ENCODE measurements at regions not wholly inside any gene's neighbourhood (a gene's known extent, or its start where the extent isn't known, plus 50 kb on each side); places are given as distances from the start of the nearest gene placed in this dataset.
"Not testable (repeated sequence)": the region's sequence is repeated elsewhere in the genome, so short reads cannot be mapped to it uniquely, and the experiment has no call there.

- DNase-seq (ENCODE audit: low read depth in 2 of 2), result no peak
These were observed 71.0 kb upstream of the ACTRT2 start for GRCh38 chr1:2949966-2950925.

DNA sequence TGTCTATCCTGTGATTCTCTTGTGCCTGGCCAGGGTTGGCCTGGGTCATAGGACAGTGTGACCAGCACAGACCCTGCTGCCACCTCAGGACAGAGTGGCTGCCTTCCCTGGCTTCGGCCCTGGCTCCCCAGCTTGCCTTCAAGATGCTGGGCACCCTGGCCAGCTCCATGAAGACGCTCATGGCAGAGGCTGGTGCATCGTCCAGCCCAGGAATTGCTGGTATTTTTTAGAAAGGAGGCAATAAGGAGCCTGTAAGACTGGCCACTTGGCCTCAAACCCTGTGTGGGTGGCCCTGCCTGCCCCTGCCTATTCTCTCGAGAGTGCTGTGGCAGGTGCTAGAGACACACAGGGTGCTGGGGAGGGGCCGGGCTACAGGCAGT is 70.4 kb upstream of the ACTRT2 start:
- DNase-seq (ENCODE audit: low read depth in 2 of 2), result no peak

GRCh38 chr1:2951856-2952255 is 69.4 kb upstream of the ACTRT2 start:
- DNase-seq (ENCODE audit: low read depth in 2 of 2), result no peak

DNA sequence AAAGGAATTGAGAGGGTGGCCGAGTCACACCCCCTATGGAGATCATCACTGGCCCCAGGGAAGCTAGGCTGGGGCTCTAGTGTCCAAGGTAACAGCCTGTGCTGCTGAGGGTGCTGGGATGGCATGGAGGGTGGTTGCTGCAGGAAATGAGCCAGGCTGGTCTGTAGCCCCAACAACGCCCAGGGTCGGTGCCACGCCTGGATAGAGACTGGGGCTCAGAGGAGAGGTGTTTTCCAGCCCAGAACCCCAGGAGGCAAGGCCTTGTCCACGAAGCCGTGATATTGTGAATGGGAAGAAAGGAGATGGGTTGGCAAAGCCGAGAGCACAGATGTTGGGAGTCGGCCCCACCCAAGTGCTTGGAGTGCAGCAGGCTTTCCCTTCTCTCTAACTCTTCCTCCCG is 68.9 kb upstream of the ACTRT2 start:
- no peak for DNase-seq (ENCODE audit: low read depth in 2 of 2)

GRCh38 chr1:2952992-2953391 is 68.3 kb upstream of the ACTRT2 start:
- DNase-seq (ENCODE audit: low read depth in 2 of 2), result no peak

DNA sequence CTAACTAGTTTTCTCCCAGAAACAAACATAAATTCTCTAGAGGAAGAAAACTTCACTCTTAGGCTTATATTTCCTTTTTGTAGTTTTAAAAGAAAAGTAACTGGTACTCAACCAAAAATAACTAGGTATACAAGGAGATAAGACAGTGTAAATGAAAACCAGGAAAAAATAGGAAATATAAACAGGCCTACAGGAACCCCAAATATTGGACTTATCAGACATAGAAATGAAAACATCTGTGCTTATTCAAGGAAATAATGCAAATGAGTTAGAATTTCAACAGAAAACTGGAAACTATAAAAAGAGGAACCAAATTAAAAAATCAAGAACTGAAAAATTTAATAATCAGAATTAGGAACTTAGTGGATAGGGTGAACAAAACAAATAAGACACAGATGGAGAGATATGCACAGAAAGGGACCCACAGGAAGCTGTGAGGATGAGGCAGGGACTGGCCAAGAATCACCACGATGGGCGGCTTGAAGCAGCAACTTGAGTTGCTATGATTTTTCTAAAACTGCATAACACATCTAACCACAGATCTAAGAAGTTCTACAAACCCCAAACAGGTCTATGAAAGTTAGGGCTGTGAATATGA is 67.5 kb upstream of the ACTRT2 start:
- no peak for DNase-seq (ENCODE audit: low read depth in 2 of 2)

DNA sequence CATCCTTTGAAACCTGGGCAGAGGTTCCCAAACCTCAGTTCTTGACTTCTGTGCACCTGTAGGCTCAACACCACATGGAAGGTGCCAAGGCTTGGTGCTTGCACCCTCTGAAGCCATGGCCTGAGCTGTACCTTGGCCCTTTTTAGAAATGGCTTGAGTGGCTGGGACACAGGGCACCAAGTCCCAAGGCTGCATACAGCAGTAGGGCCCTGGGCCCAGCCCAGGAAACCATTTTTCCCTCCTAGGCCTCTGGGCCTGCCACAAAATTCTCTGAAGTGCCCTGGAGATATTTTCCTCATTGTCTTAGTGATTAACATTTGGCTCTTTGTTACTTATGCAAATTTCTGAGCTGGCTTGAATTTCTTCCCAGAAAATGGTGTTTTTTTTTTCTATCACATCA is 65.6 kb upstream of the ACTRT2 start:
- no peak for DNase-seq (ENCODE audit: low read depth in 2 of 2)

DNA sequence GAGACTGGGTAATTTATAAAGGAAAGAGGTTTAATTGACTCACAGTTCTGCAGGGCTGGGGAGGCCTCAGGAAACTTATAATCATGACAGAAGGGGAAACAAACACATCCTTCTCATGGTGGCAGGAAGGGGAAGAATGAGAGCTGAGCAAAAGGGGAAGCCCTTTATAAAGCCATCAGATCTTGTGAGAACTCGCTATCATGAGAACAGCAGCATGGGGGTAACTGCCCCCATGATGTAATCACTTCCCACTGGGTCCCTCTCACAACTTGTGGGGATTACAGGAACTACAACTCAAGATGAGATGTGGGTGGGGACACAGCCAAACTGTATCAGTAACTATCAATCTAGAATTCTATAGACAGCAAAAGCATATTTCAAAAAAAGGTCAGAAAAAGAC is 64.7 kb upstream of the ACTRT2 start:
- DNase-seq (ENCODE audit: low read depth in 2 of 2), result no peak

- no peak for DNase-seq (ENCODE audit: low read depth in 2 of 2)
These were observed 63.9 kb upstream of the ACTRT2 start for GRCh38 chr1:2957329-2957728.

GRCh38 chr1:2959881-2960280 is 61.4 kb upstream of the ACTRT2 start:
- not testable (repeated sequence) for DNase-seq (ENCODE audit: low read depth in 2 of 2)

DNA sequence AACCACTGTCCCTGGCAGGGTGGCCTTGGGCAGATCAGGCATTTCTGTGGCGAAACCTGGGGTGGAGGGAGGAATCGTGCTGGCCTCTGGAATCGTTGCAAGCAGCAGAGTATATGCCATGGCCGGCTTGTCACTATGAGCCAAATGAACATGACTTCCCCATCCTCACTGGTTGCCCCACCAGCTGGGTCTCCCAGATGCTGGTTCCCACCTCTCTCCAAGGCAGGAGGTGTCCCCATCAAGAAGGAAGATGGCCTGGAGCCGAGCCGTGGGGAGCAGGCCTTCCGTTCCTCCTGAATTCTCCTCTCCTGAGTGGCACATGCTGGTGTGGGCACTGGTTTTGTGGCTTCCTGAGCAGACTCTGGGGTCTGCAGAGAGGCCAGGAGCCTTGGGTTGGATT is 60.2 kb upstream of the ACTRT2 start:
- no peak for DNase-seq (ENCODE audit: low read depth in 2 of 2)

DNA sequence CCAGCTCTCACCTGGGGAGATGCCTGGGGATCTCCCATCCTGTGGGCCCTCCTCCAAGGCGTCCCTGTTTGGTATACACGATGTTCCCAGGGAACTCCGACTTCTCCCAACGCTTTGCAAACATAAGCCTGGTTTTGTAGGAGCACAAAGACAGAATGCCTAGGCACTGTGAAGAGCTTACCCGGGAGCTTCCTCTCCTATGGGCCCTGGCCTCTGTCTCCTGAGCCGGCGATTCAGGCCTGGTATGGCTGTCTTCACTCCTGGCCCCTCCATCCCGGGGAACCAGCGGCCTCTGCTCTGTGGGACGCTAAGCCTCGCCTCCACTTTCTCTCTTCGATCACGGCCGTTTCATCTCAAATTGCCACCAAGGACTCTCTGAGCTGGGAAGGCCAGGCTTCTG is 59.6 kb upstream of the ACTRT2 start:
- DNase-seq (ENCODE audit: low read depth in 2 of 2), result no peak

GRCh38 chr1:2962061-2962460 is 59.2 kb upstream of the ACTRT2 start:
- DNase-seq (ENCODE audit: low read depth in 2 of 2), result no peak

- no peak for DNase-seq (ENCODE audit: low read depth in 2 of 2)
These were observed 58.7 kb upstream of the ACTRT2 start for GRCh38 chr1:2962541-2962940.

GRCh38 chr1:2962946-2963345 is 58.3 kb upstream of the ACTRT2 start:
- no peak for DNase-seq (ENCODE audit: low read depth in 2 of 2)

DNA sequence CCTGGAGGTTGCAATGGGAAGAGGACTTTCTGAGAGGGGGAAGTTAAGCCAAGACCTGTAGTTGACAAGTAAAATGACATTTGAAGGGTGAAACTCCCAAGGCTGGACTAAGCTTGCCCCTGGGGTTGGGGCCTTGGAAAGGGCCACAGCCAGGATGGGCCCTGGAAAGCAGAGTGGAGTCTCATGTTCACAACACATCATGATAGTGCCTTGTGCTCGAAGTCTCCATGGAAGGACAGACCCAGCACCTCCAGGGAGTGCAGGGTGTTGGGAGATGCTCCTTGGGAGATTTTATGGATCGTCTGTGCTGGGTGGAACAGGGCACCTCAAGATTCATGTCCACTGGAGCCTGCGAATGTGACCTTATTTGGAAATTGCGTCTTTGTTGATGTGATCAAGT is 55.6 kb upstream of the ACTRT2 start:
- no peak for DNase-seq (ENCODE audit: low read depth in 2 of 2)

- DNase-seq (ENCODE audit: low read depth in 2 of 2), result no peak
These were observed 54.6 kb upstream of the ACTRT2 start for GRCh38 chr1:2966449-2967328.

- DNase-seq (ENCODE audit: low read depth in 2 of 2), result no peak
These were observed 53.9 kb upstream of the ACTRT2 start for GRCh38 chr1:2967329-2967725.

DNA sequence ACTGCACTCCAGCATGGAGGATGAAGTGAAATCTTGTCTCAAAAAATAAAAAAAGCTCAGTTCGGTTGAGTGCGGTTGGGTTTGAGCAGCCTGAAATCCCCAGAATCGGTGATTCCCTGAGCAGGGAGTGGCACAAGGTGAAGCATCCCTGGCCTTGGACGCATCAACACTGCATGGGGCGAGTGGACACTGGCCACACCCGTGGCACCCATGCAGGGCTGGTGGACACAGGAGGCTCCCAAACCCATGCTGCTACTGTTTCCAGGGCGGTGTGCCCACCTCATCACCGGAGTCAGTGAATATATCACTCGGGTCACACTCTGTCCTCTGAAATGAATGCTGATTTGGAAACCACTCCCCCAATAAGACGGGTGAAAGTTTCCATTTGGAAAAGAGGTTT is 53.4 kb upstream of the ACTRT2 start:
- DNase-seq (ENCODE audit: low read depth in 2 of 2), result no peak

- no peak for DNase-seq (ENCODE audit: low read depth in 2 of 2)
These were observed 52.8 kb upstream of the ACTRT2 start for GRCh38 chr1:2968471-2968881.

DNA sequence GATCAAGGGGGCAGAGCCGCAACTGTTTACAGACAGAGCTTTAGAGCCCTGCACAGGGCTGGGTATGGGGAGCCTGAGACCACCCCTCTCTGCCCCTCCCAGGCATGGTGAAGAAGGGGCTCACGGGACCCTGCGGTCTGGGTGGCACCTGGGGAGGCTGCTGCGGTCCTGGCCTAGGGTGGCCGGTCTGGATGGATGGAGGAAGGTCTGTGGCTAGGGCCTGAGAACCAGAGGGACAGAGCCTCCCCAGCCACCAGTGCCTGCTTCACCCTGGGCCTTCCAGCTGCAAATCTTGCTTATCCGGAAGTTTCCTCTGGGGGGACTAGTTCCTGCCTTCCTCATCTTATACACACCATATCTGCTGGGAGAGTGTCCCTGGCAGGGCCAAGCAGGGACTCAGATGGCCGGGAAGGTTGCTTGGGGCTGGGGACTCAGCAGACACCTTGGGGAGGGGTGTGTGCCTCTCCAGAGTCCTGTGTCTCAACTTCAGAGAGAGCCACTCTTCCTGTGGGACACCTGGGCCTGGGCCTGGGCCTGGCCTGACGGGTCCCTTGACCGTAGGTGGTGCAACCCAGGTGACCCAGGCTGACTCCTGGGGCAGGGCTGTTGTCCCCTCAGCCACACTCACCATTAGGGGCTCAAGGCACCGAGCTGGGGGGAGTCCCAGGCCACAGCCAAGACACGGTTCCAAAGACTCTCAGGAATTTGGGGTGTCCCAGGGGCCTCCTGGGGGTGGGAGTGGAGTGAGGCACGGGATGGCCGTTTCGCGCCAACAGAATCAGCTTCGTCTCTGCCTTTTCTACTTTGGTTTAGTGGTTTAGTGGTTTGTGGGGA is 52.0 kb upstream of the ACTRT2 start:
- no peak for DNase-seq (ENCODE audit: low read depth in 2 of 2)
